HCT116 (cell line): ENCODE measurements at regions not wholly inside any gene's neighbourhood (a gene's known extent, or its start where the extent isn't known, plus 50 kb on each side); places are given as distances from the start of the nearest gene placed in this dataset.

ENCODE experiments used
- ATAC-seq: fragments of 200-7000 bp; cut with Tn5 transposase; 2 replicates; pipeline ENCODE4 v1.9.1; 2020; ENCODE audit warnings: mild to moderate bottlenecking, moderate library complexity
- BruUV-seq: library from RNA; stranded (reverse); fragments of 400-500 nt; replicated peaks from 2 replicates; lab custom pipeline; 2021; lab: Mats Ljungman, UMichigan
- CTCF ChIA-PET: fragments of 300-600 bp; sonication (Branson Sonifier 250); formaldehyde crosslinking; loops from one replicate; lab custom pipeline; 2021; ENCODE audit warnings: antibody characterized with exemption; lab: Charles Lee
- POLR2A ChIA-PET: fragments of 300-600, 350-600 bp; sonication (Branson Sonifier 250); formaldehyde crosslinking; loops from one replicate; lab custom pipeline; 2021; ENCODE audit warnings: antibody characterized with exemption; lab: Charles Lee
- RAD21 ChIA-PET, 2 experiments: fragments of 300-600 bp; sonication (Branson Sonifier 250); formaldehyde crosslinking; loops; one replicate each; lab custom pipeline; 2023; ENCODE audit warnings: low total read pairs in 2 of 2; ENCODE audit not compliant: uncharacterized antibody in 2 of 2, unreplicated experiment in 2 of 2, low non-redundant PET in 1 of 2; lab: Charles Lee
- DNase-seq: peaks from one replicate; pipeline ENCODE4 v3.0.0-alpha.2; 2010; ENCODE audit warnings: low read depth, low spot score
- H2AFZ ChIP-seq: fragments of 200-600 bp; shearing (Covaris generic), sonication (generic); 2 replicates; pipeline ENCODE4 v1.6.1; 2017; ENCODE audit warnings: low read depth, mixed run types, mixed read lengths, antibody characterized with exemption, low read length; ENCODE audit not compliant: poor library complexity, severe bottlenecking
- H3K27ac ChIP-seq: 2 replicates; pipeline ENCODE4 v1.5.1; 2012; ENCODE audit warnings: low read depth, low read length
- H3K27me3 ChIP-seq: fragments of 200-600 bp; sonication (generic); 2 replicates; pipeline ENCODE4 v1.6.1; 2016; ENCODE audit warnings: mixed run types, low read length, mixed read lengths; ENCODE audit not compliant: insufficient read depth
- H3K36me3 ChIP-seq, 2 experiments: fragments of 200-500 bp in 1 of 2; fragments of 200-600 bp in 1 of 2; sonication (Bioruptor generic) in 1 of 2; sonication (generic) in 1 of 2; 2 replicates each; pipeline versions ENCODE4 v1.5.1 to v1.6.1; 2014 to 2016; ENCODE audit warnings: low read length in 2 of 2, inconsistent platforms in 1 of 2, mixed read lengths in 1 of 2, mixed run types in 1 of 2; ENCODE audit not compliant: insufficient read depth in 2 of 2, control insufficient read depth in 1 of 2
- H3K4me1 ChIP-seq, 2 experiments: fragments of 200-600 bp in 1 of 2; sonication (generic) in 1 of 2; 2 replicates each; pipeline versions ENCODE4 v1.5.1 to v1.6.1; 2012 to 2017; ENCODE audit warnings: low read length in 2 of 2, inconsistent platforms in 1 of 2, mild to moderate bottlenecking in 1 of 2, mixed read lengths in 1 of 2, mixed run types in 1 of 2, moderate library complexity in 1 of 2; ENCODE audit not compliant: insufficient read depth in 2 of 2, control insufficient read depth in 1 of 2
- H3K4me2 ChIP-seq: fragments of 200-600 bp; sonication (generic); 2 replicates; pipeline ENCODE4 v1.6.1; 2017; ENCODE audit warnings: mixed run types, low read length, mixed read lengths
- H3K4me3 ChIP-seq, 2 experiments: fragments of 200-600 bp in 1 of 2; sonication (generic) in 1 of 2; replicated peaks in 1 of 2; 2 replicates each; pipeline ENCODE4 v1.5.1; 2011 to 2016; ENCODE audit warnings: low read length in 2 of 2, control low read depth in 1 of 2, low read depth in 1 of 2, mild to moderate bottlenecking in 1 of 2, mixed read lengths in 1 of 2, mixed run types in 1 of 2
- H3K79me2 ChIP-seq: fragments of 200-600 bp; sonication (generic); 2 replicates; pipeline ENCODE4 v1.6.1; 2017; ENCODE audit warnings: mild to moderate bottlenecking, mixed run types, low read length, moderate library complexity, mixed read lengths; ENCODE audit not compliant: insufficient read depth
- H3K9ac ChIP-seq: fragments of 200-600 bp; sonication (generic); 2 replicates; pipeline ENCODE4 v1.6.1; 2016; ENCODE audit warnings: low read length, mixed read lengths
- H3K9me2 ChIP-seq: fragments of 200-600 bp; sonication (generic), shearing (Covaris generic); 2 replicates; pipeline ENCODE4 v1.6.1; 2017; ENCODE audit warnings: mixed run types, mild to moderate bottlenecking, moderate library complexity; ENCODE audit not compliant: insufficient read depth
- H3K9me3 ChIP-seq, 2 experiments: fragments of 200-500 bp in 1 of 2; fragments of 200-600 bp in 1 of 2; sonication (Bioruptor generic) in 1 of 2; sonication (generic) in 1 of 2; 2 replicates each; pipeline ENCODE4 v1.6.1; 2014 to 2017; ENCODE audit warnings: low read length in 2 of 2, mixed read lengths in 2 of 2, inconsistent platforms in 1 of 2, low read depth in 1 of 2, mild to moderate bottlenecking in 1 of 2, mixed run types in 1 of 2, moderate library complexity in 1 of 2; ENCODE audit not compliant: control insufficient read depth in 1 of 2, insufficient read depth in 1 of 2
- H4K20me1 ChIP-seq: fragments of 200-600 bp; sonication (generic), shearing (Covaris generic); 2 replicates; pipeline ENCODE4 v1.6.1; 2017; ENCODE audit warnings: mixed run types, mild to moderate bottlenecking, moderate library complexity; ENCODE audit not compliant: insufficient read depth
- CBX3 ChIP-seq: IDR thresholded peaks from 2 replicates; pipeline ENCODE4 v1.6.1; 2012; ENCODE audit warnings: low read depth
- EGR1 ChIP-seq: IDR thresholded peaks from 2 replicates; pipeline ENCODE4 v1.6.1; 2012; ENCODE audit warnings: low read depth
- ELF1 ChIP-seq: IDR thresholded peaks from 2 replicates; pipeline ENCODE4 v1.6.1; 2012; ENCODE audit warnings: low read depth, borderline replicate concordance
- EZH2phosphoT487 ChIP-seq: fragments of 200-600 bp; IDR thresholded peaks from 2 replicates; pipeline ENCODE4 v1.6.1; 2018; ENCODE audit warnings: antibody characterized with exemption, borderline replicate concordance
- FOSL1 ChIP-seq: IDR thresholded peaks from 2 replicates; pipeline ENCODE4 v1.6.1; 2012; ENCODE audit warnings: low read depth
- RAD21 ChIP-seq: IDR thresholded peaks from 2 replicates; pipeline ENCODE4 v1.6.1; 2012; ENCODE audit warnings: low read depth, mild to moderate bottlenecking
- SIN3A ChIP-seq: IDR thresholded peaks from 2 replicates; pipeline ENCODE4 v1.6.1; 2012; ENCODE audit warnings: low read depth
- YY1 ChIP-seq: IDR thresholded peaks from 2 replicates; pipeline ENCODE4 v1.6.1; 2011; ENCODE audit warnings: low read length, low read depth, moderate library complexity, mild to moderate bottlenecking; ENCODE audit not compliant: insufficient replicate concordance; ENCODE audit errors: extremely low read depth
- ZFX ChIP-seq: fragments of 450-650 bp; IDR thresholded peaks from 2 replicates; pipeline ENCODE4 v1.6.1; 2017
- intact Hi-C: fragments of 100-400 bp; cut with micrococcal nuclease; formaldehyde crosslinking; loops from 2 replicates; pipeline ENCODE4 v1.10.0; 2022
- TF ChIP-seq, protein P1 (sequence below): IDR thresholded peaks from 2 replicates; pipeline ENCODE4 v1.6.1; 2012
- TF ChIP-seq, protein P2 (sequence below): IDR thresholded peaks from 2 replicates; pipeline ENCODE4 v1.6.1; 2011; ENCODE audit warnings: mild to moderate bottlenecking, low read length, moderate library complexity; ENCODE audit not compliant: insufficient replicate concordance; ENCODE audit errors: extremely low read depth

DNA sequence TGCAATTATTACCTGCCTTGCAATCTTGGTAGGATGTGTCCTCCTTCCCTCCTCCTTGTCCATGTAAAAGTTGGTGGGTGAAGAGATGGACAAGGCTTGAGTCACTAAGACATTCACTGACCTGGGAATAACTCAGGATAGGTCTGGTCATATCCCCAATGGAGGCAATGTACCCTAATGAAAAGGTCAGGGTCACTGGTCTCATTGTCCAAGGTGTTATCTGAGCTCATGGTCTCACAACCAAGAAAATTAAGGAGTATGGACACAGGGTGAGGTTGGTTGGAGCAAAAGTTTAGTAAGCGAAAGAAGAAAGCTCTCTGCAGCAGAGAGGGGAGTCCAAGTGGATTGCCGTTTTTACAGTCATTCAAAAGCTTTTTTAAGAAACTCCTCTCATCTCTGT lies 179.0 kb downstream of the SNRPN start:
- ChIA-PET CTCF (no interaction called here), RAD21 (no interaction called here), POLR2A (no interaction called here)
- DNase-seq (no peak), ATAC-seq (no peak)
- H3K79me2 ChIP-seq = no peaks in the 10 kb centered on the region
- no peak overlapping the region for H3K4me2 ChIP-seq
- BruUV-seq = no TSS peak
- no peaks in the 10 kb centered on the region for H3K9me2 ChIP-seq
- H4K20me1 ChIP-seq = no peaks in the 10 kb centered on the region
- H3K27ac ChIP-seq = no peak overlapping the region
- no peaks in the 10 kb centered on the region for H3K4me1 ChIP-seq
- no peaks in the 10 kb centered on the region for H3K27me3 ChIP-seq
- H3K36me3 ChIP-seq = no peaks in the 10 kb centered on the region
- TF ChIP-seq ZFX (no peak), SIN3A (no peak), YY1 (no peak), CBX3 (no peak), EGR1 (no peak), ELF1 (no peak), FOSL1 (no peak), EZH2phosphoT487 (no peak), RAD21 (no peak)
- TF ChIP-seq, protein P1, sequence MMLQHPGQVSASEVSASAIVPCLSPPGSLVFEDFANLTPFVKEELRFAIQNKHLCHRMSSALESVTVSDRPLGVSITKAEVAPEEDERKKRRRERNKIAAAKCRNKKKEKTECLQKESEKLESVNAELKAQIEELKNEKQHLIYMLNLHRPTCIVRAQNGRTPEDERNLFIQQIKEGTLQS = no peak
- TF ChIP-seq, protein P2, sequence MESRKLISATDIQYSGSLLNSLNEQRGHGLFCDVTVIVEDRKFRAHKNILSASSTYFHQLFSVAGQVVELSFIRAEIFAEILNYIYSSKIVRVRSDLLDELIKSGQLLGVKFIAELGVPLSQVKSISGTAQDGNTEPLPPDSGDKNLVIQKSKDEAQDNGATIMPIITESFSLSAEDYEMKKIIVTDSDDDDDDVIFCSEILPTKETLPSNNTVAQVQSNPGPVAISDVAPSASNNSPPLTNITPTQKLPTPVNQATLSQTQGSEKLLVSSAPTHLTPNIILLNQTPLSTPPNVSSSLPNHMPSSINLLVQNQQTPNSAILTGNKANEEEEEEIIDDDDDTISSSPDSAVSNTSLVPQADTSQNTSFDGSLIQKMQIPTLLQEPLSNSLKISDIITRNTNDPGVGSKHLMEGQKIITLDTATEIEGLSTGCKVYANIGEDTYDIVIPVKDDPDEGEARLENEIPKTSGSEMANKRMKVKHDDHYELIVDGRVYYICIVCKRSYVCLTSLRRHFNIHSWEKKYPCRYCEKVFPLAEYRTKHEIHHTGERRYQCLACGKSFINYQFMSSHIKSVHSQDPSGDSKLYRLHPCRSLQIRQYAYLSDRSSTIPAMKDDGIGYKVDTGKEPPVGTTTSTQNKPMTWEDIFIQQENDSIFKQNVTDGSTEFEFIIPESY = no peak
- H3K4me3 ChIP-seq = no peak overlapping the region
- peaks cover 5 to 38% of the 10 kb centered on the region in 2 experiments; a peak in 2 of 4 replicates for H3K9me3 ChIP-seq
- H2AFZ ChIP-seq = no peak overlapping the region
- no peak overlapping the region for H3K9ac ChIP-seq
- intact Hi-C loops = no loop called here
